ENCODE measurements at regions not wholly inside any gene's neighbourhood (a gene's known extent, or its start where the extent isn't known, plus 50 kb on each side); places are given as distances from the start of the nearest gene placed in this dataset.
A peak's percentile ranks its signal among the peaks of the same experiment; 100 is the strongest.

- RAD21 ChIA-PET (ENCODE audit: low non-redundant PET in 1 of 2, low total read pairs in 2 of 2, uncharacterized antibody in 2 of 2, unreplicated experiment in 2 of 2), result no interaction called here
- H3K27ac ChIP-seq (ENCODE audit: low read depth, low read length), result peak overlapping the region; percentile 86
- no peaks in the 10 kb centered on the region for H3K27me3 ChIP-seq (ENCODE audit: insufficient read depth, low read length)
- TF ChIP-seq JUND (IDR thresholded peaks at IDR 0.05), result 0 out of 2 replicates have a peak, but pooled peaks have one; percentile 30
- TF ChIP-seq EZH2 (IDR thresholded peaks at IDR 0.05), result no peak
- no peak for TF ChIP-seq ZFX (IDR thresholded peaks at IDR 0.05)
- TF ChIP-seq SP1 (IDR thresholded peaks at IDR 0.05; ENCODE audit: low read depth), result peak; percentile 36; the same call in 1 of the 2 replicates
- no peak for TF ChIP-seq ELF1 (IDR thresholded peaks at IDR 0.05; ENCODE audit: borderline replicate concordance, low read depth)
- TF ChIP-seq EZH2phosphoT487 (IDR thresholded peaks at IDR 0.05; ENCODE audit: borderline replicate concordance), result no peak
- TF ChIP-seq FOSL1 (IDR thresholded peaks at IDR 0.05; ENCODE audit: low read depth), result 0 out of 2 replicates have a peak, but pooled peaks have one; percentile 40
- no peaks in the 10 kb centered on the region for H3K9me3 ChIP-seq (ENCODE audit: control insufficient read depth in 1 of 2, insufficient read depth in 1 of 2, low read depth in 1 of 2, low read length in 2 of 2)
- peaks cover 90 to 97% of the 10 kb centered on the region in 2 experiments for H3K4me1 ChIP-seq (ENCODE audit: control insufficient read depth in 1 of 2, insufficient read depth in 2 of 2, low read length in 2 of 2)
- H3K9me2 ChIP-seq (ENCODE audit: insufficient read depth), result no peaks in the 10 kb centered on the region
- H3K9ac ChIP-seq (ENCODE audit: low read length), result peak overlapping the region; percentile 57
- BruUV-seq (replicated peaks), result no TSS peak
- CTCF ChIA-PET, result no interaction called here
- intact Hi-C loops (cut with micrococcal nuclease), result loop anchor here (10.0 kb wide), 1 partner anchor 635 kb away; no protein-coding TSS in a partner anchor
- POLR2A ChIA-PET, result no interaction called here
- ATAC-seq (no peak), DNase-seq (ENCODE audit: low read depth, low spot score) (no peak)
- H2AFZ ChIP-seq (ENCODE audit: low read depth, low read length, poor library complexity, severe bottlenecking), result no peak overlapping the region
- H3K4me3 ChIP-seq (replicated peaks in 1 of 2; ENCODE audit: low read depth in 1 of 2, low read length in 2 of 2), result no peak overlapping the region
- peaks cover 96% of the 10 kb centered on the region for H3K79me2 ChIP-seq (ENCODE audit: insufficient read depth, low read length)
- H4K20me1 ChIP-seq (ENCODE audit: insufficient read depth), result no peaks in the 10 kb centered on the region
- peak overlapping the region; percentile 69 for H3K4me2 ChIP-seq (ENCODE audit: low read length)
- 0 out of 4 replicates have a peak, but pooled peaks cover 0 to 5% of the 10 kb centered on the region in 2 experiments for H3K36me3 ChIP-seq (ENCODE audit: control insufficient read depth in 1 of 2, insufficient read depth in 2 of 2, low read length in 2 of 2)
Observed at GRCh38 chr4:31040106-31040505, 319.9 kb downstream of the PCDH7 start.

GRCh38 chr4:31041385-31041784, 321.2 kb downstream of the PCDH7 start:
- Histone ChIP-seq H3K4me2 (ENCODE audit: low read length) (peak overlapping the region; percentile 69), H3K9me3 (ENCODE audit: control insufficient read depth in 1 of 2, insufficient read depth in 1 of 2, low read depth in 1 of 2, low read length in 2 of 2) (no peaks in the 10 kb centered on the region), H3K4me3 (replicated peaks in 1 of 2; ENCODE audit: low read depth in 1 of 2, low read length in 2 of 2) (no peak overlapping the region; a peak in 1 of 4 replicates), H3K4me1 (ENCODE audit: control insufficient read depth in 1 of 2, insufficient read depth in 2 of 2, low read length in 2 of 2) (peaks cover 89 to 97% of the 10 kb centered on the region in 2 experiments), H3K79me2 (ENCODE audit: insufficient read depth, low read length) (peaks cover 100% of the 10 kb centered on the region), H3K36me3 (ENCODE audit: control insufficient read depth in 1 of 2, insufficient read depth in 2 of 2, low read length in 2 of 2) (0 out of 4 replicates have a peak, but pooled peaks cover 0 to 5% of the 10 kb centered on the region in 2 experiments), H4K20me1 (ENCODE audit: insufficient read depth) (no peaks in the 10 kb centered on the region), H3K27me3 (ENCODE audit: insufficient read depth, low read length) (no peaks in the 10 kb centered on the region), H3K27ac (ENCODE audit: low read depth, low read length) (peak overlapping the region; percentile 86), H2AFZ (ENCODE audit: low read depth, low read length, poor library complexity, severe bottlenecking) (no peak overlapping the region), H3K9me2 (ENCODE audit: insufficient read depth) (no peaks in the 10 kb centered on the region), H3K9ac (ENCODE audit: low read length) (peak overlapping the region; percentile 57)
- peak; percentile 35 for ATAC-seq
- CTCF ChIA-PET, result no interaction called here
- POLR2A ChIA-PET, result no interaction called here
- no peak for TF ChIP-seq CEBPB (IDR thresholded peaks at IDR 0.05; ENCODE audit: low read depth)
- 0 out of 2 replicates have a peak, but pooled peaks have one; percentile 21 for TF ChIP-seq POLR2AphosphoS5 (IDR thresholded peaks at IDR 0.05; ENCODE audit: low read depth, low read length)
- TF ChIP-seq MAX (IDR thresholded peaks at IDR 0.05), result peak; percentile 0; the same call in 1 of the 2 replicates
- BruUV-seq (replicated peaks), result no TSS peak
- intact Hi-C loops (cut with micrococcal nuclease), result loop anchor here (10.0 kb wide), 1 partner anchor 633 kb away; no protein-coding TSS in a partner anchor
- DNase-seq (ENCODE audit: low read depth, low spot score), result no peak
- RAD21 ChIA-PET (ENCODE audit: low non-redundant PET in 1 of 2, low total read pairs in 2 of 2, uncharacterized antibody in 2 of 2, unreplicated experiment in 2 of 2), result no interaction called here

All from HCT116 (cell line).